ENCODE measurements at regions not wholly inside any gene's neighbourhood (a gene's known extent, or its start where the extent isn't known, plus 50 kb on each side); places are given as distances from the start of the nearest gene placed in this dataset.

- DNase-seq (no peak), ATAC-seq (peak; percentile 43 to 68 (median 52))
- Histone ChIP-seq H3K36me3 (no peaks in the 10 kb centered on the region), H3K4me1 (peaks cover 0 to 4% (median 0%) of the 10 kb centered on the region in 4 donors), H3K27ac (no peak overlapping the region), H3K4me3 (no peak overlapping the region), H3K27me3 (no peaks in the 10 kb centered on the region), H3K9me3 (no peaks in the 10 kb centered on the region)
- TF ChIP-seq CTCF (IDR thresholded peaks at IDR 0.05) (no peak), POLR2A (IDR thresholded peaks at IDR 0.05) (no peak)
- intact Hi-C loops (cut with DNase I) = no loop called here
- 45% methylated on average over 1 of the region's 1 CpG for WGBS (ENCODE audit: insufficient coverage, low coverage, low lambda C conversion rate, missing lambda C conversion rate)
Observed at GRCh38 chr6:99138445-99138844, 190.7 kb upstream of the FBXL4 start.

- Histone ChIP-seq H3K4me3 (no peak overlapping the region), H3K27me3 (no peaks in the 10 kb centered on the region), H3K27ac (no peak overlapping the region), H3K36me3 (no peaks in the 10 kb centered on the region), H3K9me3 (no peaks in the 10 kb centered on the region), H3K4me1 (no peaks in the 10 kb centered on the region)
- no peak for DNase-seq
- TF ChIP-seq POLR2A (IDR thresholded peaks at IDR 0.05) = no peak
- no peak for TF ChIP-seq CTCF (IDR thresholded peaks at IDR 0.05)
- 100% methylated on average over 3 of the region's 3 CpGs for WGBS (ENCODE audit: insufficient coverage, low coverage, low lambda C conversion rate, missing lambda C conversion rate)
- intact Hi-C loops (cut with DNase I) = no loop called here
- no peak for ATAC-seq
Observed at GRCh38 chr6:99137314-99137713, 189.6 kb upstream of the FBXL4 start.

GRCh38 chr6:99136488-99136887 is 188.7 kb upstream of the FBXL4 start:
- ATAC-seq (no peak), DNase-seq (no peak)
- WGBS (ENCODE audit: insufficient coverage, low coverage, low lambda C conversion rate, missing lambda C conversion rate) = 30% methylated on average over 3 of the region's 3 CpGs
- no peaks in the 10 kb centered on the region for H3K9me3 ChIP-seq
- H3K27ac ChIP-seq = no peak overlapping the region
- no peaks in the 10 kb centered on the region for H3K4me1 ChIP-seq
- H3K36me3 ChIP-seq = no peaks in the 10 kb centered on the region
- intact Hi-C loops (cut with DNase I) = no loop called here
- no peak overlapping the region for H3K4me3 ChIP-seq
- no peak for TF ChIP-seq CTCF (IDR thresholded peaks at IDR 0.05)
- no peak for TF ChIP-seq POLR2A (IDR thresholded peaks at IDR 0.05)
- H3K27me3 ChIP-seq = no peaks in the 10 kb centered on the region

GRCh38 chr6:99132026-99132635 is 184.4 kb upstream of the FBXL4 start:
- TF ChIP-seq POLR2A (IDR thresholded peaks at IDR 0.05) = no peak
- TF ChIP-seq CTCF (IDR thresholded peaks at IDR 0.05) = no peak
- WGBS (ENCODE audit: insufficient coverage, low coverage, low lambda C conversion rate, missing lambda C conversion rate) = 51% methylated on average over 3 of the region's 4 CpGs

More at GRCh38 chr6:99132026-99132635, 184.4 kb upstream of the FBXL4 start:
- ATAC-seq (no peak), DNase-seq (no peak)
- Histone ChIP-seq H3K36me3 (no peaks in the 10 kb centered on the region), H3K9me3 (no peaks in the 10 kb centered on the region), H3K27me3 (no peaks in the 10 kb centered on the region), H3K27ac (no peak overlapping the region), H3K4me1 (no peaks in the 10 kb centered on the region), H3K4me3 (no peak overlapping the region)
- intact Hi-C loops (cut with DNase I) = no loop called here
